Urinary bladder (tissue), 3 donors: ENCODE measurements at regions not wholly inside any gene's neighbourhood (a gene's known extent, or its start where the extent isn't known, plus 50 kb on each side); places are given as distances from the start of the nearest gene placed in this dataset.

Experiments
- DNase-seq: peaks from one replicate; pipeline ENCODE4 v3.0.0-alpha.2; 2015; ENCODE audit errors: extremely low spot score
- H3K27ac ChIP-seq: one replicate; pipeline ENCODE4 v1.5.1; 2013; ENCODE audit warnings: low read depth, mild to moderate bottlenecking, moderate library complexity
- H3K36me3 ChIP-seq: one replicate; pipeline ENCODE4 v1.6.1; 2013; ENCODE audit warnings: mild to moderate bottlenecking, moderate library complexity; ENCODE audit not compliant: insufficient read depth
- H3K4me1 ChIP-seq: one replicate; pipeline ENCODE4 v1.6.1; 2013; ENCODE audit warnings: mild to moderate bottlenecking, moderate library complexity; ENCODE audit not compliant: insufficient read depth
- H3K4me3 ChIP-seq: one replicate; pipeline ENCODE4 v1.5.1; 2013; ENCODE audit warnings: low read depth, low read length
- WGBS: extraction: QIAGEN DNeasy Blood & Tissue Kit; methylation state at CpG from one replicate; pipeline ENCODE4 v1.1.7; 2013; 5-methylcytosine and 5-hydroxymethylcytosine counted together
- donor health status: healthy with polysubstance abuse.
- donor health status: healthy.

DNA sequence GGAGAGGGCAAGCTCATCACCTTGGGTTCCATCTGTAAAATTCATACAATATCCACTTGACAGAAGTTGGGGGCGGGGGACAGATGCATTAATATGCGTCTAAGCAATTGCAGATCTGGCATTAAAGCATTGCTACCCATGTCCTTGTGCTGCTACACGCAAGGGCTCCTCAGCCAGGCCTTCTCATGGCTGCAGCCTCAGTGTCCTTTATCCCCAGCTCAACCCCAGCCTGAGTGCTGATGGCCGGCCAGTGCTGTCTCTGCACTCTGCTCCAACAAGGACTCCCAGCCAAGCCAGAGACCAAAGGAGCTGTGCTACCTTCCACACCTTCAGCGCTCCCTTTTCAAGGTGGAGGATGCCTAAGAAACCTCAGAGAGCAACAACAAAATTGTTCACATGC lies 188.5 kb upstream of the STXBP5 start:
- DNase-seq = no peak
- Histone ChIP-seq H3K4me3 (no peak overlapping the region), H3K36me3 (no peaks in the 10 kb centered on the region), H3K4me1 (no peaks in the 10 kb centered on the region), H3K27ac (no peak overlapping the region)
- 91% methylated on average over 5 of the region's 5 CpGs for WGBS

DNA sequence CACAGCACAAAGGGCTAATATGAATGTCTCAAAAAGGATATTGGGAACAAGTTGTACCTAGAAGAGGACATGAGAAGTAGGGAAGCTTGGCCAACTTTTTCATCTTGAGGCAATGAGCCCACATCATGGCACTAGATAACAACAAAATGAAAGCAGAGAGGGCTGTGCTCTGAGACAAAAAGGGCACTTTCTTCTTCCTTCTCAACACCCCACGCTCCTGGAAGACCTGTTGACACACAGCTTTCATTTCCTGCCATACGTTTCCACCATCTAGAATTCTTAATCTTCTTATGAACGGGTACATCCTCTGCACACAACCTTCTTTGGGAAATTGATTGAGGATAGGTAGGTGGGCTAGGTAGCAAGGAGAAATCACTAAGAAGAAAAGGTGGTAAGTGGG lies 187.8 kb upstream of the STXBP5 start:
- no peak overlapping the region for H3K27ac ChIP-seq
- 75% methylated on average over 3 of the region's 3 CpGs for WGBS
- H3K36me3 ChIP-seq = no peaks in the 10 kb centered on the region
- H3K4me1 ChIP-seq = no peaks in the 10 kb centered on the region
- H3K4me3 ChIP-seq = no peak overlapping the region
- no peak for DNase-seq

DNA sequence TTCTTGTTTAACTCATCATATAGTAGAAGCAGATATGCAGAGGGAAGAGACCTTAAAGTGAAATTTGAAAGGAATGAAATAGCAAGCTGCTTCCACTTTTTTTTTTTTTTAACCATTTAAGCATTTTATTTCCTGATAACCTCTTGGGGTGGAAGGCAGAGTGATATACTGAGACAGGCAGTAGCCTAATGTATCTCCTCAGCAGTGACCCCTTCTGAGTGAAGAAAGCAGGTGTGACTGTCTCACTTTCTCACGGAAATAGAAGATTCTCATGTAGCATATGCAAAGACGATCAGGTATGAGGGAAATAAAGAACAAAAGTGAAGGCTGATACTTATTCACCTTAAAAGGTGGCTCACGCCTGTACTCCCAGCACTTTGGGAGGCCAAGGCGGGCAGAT lies 187.1 kb upstream of the STXBP5 start:
- Histone ChIP-seq H3K36me3 (no peaks in the 10 kb centered on the region), H3K4me1 (no peaks in the 10 kb centered on the region), H3K4me3 (no peak overlapping the region), H3K27ac (no peak overlapping the region)
- DNase-seq = no peak
- 92% methylated on average over 4 of the region's 4 CpGs for WGBS

DNA sequence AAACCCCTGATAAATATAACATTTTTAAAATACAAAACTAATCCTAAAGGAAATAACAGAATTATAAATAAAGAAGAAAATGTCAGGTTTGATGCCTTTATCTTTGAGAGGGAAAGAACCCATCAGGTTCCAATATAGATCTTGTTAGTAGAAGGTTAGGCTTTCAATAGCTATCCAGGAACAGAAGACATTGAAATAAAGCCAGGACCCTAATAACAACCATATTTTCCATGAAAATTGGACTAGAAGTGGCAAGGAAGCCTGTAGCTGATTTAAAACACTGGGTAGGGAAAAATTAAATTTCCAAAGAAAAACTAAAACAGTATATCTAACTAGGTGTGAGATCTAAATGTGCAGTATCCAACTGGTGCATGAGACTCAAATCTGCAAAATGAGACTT lies 185.2 kb upstream of the STXBP5 start:
- Histone ChIP-seq H3K4me3 (no peak overlapping the region), H3K4me1 (no peaks in the 10 kb centered on the region), H3K27ac (no peak overlapping the region), H3K36me3 (no peaks in the 10 kb centered on the region)
- no peak for DNase-seq

DNA sequence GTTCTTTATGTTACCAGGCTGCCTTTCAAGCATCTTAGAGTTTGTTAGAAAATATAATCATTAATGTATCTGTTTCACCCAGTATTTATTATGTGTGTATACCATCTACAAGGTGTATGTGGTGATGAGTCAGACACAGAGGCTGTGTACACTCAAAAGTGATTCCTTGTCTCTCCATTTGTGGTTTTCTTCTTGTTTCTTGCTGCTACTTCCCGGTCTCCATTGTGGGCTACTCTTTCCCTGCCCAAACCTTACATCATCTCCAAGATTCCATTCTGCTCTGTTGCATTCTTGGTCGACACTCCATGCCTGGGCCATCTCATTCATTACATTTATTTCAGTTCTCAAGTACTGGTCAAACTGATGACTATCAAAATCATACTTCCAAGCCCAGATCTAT lies 182.2 kb upstream of the STXBP5 start:
- WGBS = 71% methylated on average over 2 of the region's 2 CpGs
- no peaks in the 10 kb centered on the region for H3K36me3 ChIP-seq

DNA sequence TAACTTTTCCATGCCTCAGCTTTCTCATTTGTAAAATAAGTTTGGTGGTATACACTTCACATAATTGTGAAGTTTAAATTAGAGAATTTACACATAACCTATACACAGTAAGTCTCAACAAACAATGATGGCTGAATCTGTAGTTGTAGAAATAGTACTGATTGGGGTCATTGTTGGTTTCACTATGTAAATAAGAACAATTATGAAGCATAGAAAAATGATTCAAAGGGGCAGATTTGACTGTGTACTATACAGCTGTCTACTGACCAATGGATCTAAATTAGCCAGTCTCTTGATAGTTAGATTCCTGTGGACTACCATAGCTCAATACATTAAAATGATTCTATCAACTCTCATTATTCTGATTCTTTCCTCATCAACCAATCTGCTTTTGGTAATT lies 181.1 kb upstream of the STXBP5 start:
- Histone ChIP-seq H3K4me1 (no peaks in the 10 kb centered on the region), H3K36me3 (no peaks in the 10 kb centered on the region), H3K4me3 (no peak overlapping the region), H3K27ac (no peak overlapping the region)
- DNase-seq = no peak

More for the DNA sequence above, 182.2 kb upstream of the STXBP5 start:
- no peak overlapping the region for H3K4me3 ChIP-seq
- H3K4me1 ChIP-seq = no peaks in the 10 kb centered on the region
- H3K27ac ChIP-seq = no peak overlapping the region
- no peak for DNase-seq

DNA sequence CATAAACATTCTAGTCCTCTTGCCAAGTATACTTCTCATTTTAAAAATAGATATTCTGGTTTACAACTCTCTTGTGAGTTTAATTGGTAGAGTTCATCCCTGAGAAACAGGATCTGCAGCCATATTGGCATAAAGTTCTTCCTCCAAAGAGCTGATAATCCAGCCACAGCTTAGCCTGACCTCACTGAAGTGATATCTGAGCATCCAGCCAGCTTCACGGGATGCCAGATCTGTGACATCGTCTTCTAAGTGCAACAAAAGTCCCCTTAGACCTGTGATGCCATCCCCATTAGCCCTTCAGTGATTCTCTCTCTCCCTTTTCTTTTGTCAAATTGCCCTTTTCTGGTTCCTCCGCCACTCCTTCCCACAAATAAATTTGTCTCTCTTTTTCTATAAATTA lies 180.6 kb upstream of the STXBP5 start:
- Histone ChIP-seq H3K27ac (no peak overlapping the region), H3K4me3 (no peak overlapping the region), H3K36me3 (no peaks in the 10 kb centered on the region), H3K4me1 (no peaks in the 10 kb centered on the region)
- WGBS = 71% methylated on average over 3 of the region's 3 CpGs
- DNase-seq = no peak

DNA sequence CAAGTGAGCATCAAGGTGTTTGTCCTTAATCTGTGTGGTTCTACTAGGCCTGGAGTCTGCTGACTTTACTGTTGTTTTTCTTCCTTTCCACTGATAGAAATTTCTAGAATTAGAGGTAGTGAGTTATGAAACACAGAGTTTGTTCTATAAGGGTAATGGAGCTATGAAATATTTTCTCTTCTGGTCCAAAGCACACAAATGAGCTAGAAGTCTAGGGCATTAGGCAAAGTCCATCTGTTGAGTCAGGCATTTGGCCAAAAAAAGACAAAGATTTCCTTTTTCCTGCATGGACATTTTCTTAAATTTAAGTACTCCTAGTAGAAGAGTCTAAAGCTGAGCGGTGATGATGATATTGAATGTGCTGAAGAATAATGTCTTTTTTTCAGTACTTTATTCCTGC lies 174.3 kb upstream of the STXBP5 start:
- DNase-seq = no peak
- Histone ChIP-seq H3K4me1 (no peaks in the 10 kb centered on the region), H3K27ac (no peak overlapping the region), H3K36me3 (no peaks in the 10 kb centered on the region), H3K4me3 (no peak overlapping the region)
- WGBS = 94% methylated on average over 1 of the region's 1 CpG

DNA sequence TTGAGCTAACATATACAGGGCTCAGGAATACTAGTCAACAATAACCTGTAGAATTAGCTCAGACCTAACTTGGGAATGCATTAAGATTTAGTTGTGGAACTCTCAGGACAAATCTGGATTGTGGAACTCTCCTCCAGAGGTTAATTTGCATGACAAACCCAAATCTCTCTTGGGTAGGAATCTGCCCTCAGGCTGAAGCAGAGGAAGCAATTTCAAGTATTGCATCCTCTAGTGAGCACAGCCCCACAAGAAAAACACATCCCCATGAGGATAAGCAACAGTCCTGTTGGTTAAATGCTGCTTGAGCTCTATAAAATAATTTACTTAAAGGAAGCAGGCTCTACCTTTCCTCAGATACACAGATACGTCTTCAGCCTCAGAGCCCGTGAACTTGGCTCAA lies 170.9 kb upstream of the STXBP5 start:
- Histone ChIP-seq H3K4me3 (no peak overlapping the region), H3K27ac (no peak overlapping the region), H3K4me1 (no peaks in the 10 kb centered on the region), H3K36me3 (no peaks in the 10 kb centered on the region)
- WGBS = 54% methylated on average over 2 of the region's 2 CpGs
- DNase-seq = no peak

DNA sequence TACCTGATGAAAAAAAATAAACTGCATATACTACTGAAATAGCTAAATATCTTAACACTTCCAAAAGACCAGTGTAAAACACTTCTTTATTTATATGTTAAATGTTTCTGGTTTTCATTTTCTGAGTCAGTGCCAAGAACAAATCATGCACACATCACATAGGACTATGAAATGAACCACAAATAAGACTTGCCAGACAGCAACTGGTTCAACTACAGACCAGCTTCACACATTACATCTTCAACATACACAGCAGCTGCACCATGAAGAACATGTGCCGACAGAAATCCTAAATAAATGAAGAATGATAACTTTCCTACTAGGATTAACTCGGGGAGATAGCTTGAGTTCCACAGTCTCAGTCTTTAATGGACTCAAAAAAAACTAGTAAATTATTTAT lies 168.3 kb upstream of the STXBP5 start:
- Histone ChIP-seq H3K4me1 (no peaks in the 10 kb centered on the region), H3K36me3 (no peaks in the 10 kb centered on the region), H3K4me3 (no peak overlapping the region), H3K27ac (no peak overlapping the region)
- 44% methylated on average over 2 of the region's 2 CpGs for WGBS
- DNase-seq = no peak

DNA sequence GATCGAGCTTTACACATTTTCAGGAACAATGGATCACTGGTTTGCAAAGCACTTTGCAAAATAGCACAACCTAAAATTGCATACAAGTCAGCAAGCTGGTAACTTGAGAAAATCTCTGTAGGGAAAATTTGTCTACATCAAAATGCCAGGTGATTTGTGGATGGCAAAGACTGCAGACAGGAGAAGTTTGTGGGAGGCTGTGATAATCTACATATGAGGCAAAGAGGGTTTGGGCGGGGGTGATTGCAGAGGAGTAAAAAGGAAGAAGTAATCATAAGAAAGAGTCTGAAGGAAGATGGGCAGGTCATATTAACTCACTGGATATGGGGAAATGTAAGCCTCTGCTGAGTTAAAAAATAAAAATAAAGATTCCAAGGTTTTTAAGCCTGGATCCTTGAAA lies 166.3 kb upstream of the STXBP5 start:
- 93% methylated on average over 2 of the region's 2 CpGs for WGBS
- Histone ChIP-seq H3K4me1 (no peaks in the 10 kb centered on the region), H3K27ac (no peak overlapping the region), H3K4me3 (no peak overlapping the region), H3K36me3 (no peaks in the 10 kb centered on the region)
- DNase-seq = no peak

DNA sequence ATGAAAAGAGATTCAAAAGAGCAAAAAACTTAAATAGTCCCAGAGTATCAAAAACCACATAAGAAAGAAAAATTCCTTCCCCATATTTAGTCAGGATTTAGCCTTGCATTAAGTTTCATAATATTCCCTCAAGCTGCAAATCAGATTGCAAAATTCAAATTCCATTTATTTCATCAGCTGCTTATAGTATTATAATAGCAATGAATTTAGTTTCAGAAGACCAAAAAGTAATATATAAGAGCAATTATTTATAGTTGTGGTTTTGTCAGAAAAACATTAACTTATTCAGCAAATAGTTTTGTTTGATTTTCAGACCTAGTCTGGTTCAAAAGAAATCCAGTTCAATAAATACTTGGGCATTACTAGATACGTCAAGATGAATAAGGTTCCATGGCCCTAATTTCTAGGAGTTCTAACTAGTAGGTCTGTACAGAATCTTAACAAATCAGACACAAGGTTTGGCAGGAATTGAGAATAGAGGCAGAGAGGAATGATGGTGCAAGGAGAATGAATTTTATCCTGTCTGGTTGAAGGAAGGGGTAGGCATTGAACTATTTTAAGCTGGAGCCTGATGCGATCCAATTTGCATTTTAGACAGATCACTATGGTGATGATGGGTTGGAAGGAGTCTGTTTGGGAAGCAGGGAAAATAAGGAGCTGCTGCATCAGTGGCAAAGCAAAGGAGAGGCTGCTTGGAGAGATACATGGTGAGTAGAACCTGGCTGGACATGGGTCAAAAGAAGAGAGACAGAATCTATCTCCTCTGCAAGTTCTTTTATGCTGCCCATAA lies 163.9 kb upstream of the STXBP5 start:
- Histone ChIP-seq H3K27ac (no peak overlapping the region), H3K4me1 (no peaks in the 10 kb centered on the region), H3K4me3 (no peak overlapping the region), H3K36me3 (no peaks in the 10 kb centered on the region)
- DNase-seq = no peak
- WGBS = 72% methylated on average over 2 of the region's 2 CpGs

DNA sequence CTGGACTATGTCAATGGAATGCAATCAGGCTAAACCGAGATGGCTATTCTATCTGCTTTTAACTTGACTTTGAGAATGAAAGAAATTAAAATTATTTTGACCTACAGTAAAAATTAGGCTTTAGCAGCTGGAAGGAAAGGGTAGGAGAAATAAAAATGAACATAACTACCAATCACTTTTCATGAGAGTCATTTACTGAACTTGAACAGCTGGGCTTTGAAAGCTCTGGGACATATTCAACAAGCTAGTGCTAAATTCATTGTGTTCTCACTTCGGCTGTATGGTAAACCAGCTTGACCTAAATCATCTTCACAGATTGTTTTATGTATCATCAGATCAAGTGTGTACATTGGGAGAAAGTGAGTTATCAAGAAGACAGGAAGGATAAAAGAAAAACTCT lies 161.5 kb upstream of the STXBP5 start:
- Histone ChIP-seq H3K27ac (no peak overlapping the region), H3K4me3 (no peak overlapping the region), H3K4me1 (no peaks in the 10 kb centered on the region), H3K36me3 (no peaks in the 10 kb centered on the region)
- 47% methylated on average over 2 of the region's 2 CpGs for WGBS
- DNase-seq = no peak

DNA sequence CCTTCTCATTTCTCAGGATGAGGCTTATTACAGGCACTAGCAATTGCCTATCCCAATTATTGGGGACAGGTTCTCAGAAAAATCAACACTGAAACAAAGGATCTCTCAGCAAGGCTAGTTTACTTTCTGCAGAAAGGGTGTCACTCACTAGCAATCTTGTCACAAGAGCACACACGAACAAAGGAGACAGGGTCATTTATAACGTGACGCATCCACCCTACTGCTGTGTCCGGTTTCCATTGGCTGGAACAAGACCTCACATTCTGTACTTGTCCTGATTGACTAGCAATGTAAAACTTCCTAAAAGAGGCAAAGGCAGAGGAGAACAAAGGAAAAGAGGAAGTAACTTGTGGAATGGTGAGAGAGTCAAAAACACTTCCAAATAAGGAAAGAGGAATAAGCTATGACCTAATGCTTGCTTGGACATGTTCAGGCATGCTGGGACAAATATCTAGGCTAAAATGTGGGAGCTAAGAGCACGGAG lies 160.2 kb upstream of the STXBP5 start:
- H3K4me1 ChIP-seq = no peaks in the 10 kb centered on the region
- WGBS = 91% methylated on average over 5 of the region's 5 CpGs
- no peak for DNase-seq
- H3K27ac ChIP-seq = no peak overlapping the region
- no peaks in the 10 kb centered on the region for H3K36me3 ChIP-seq
- H3K4me3 ChIP-seq = no peak overlapping the region
